Heart left ventricle (tissue), 16 donors: ENCODE measurements at regions not wholly inside any gene's neighbourhood (a gene's known extent, or its start where the extent isn't known, plus 50 kb on each side); places are given as distances from the start of the nearest gene placed in this dataset.

Experiments used
- ATAC-seq, 4 donors: fragments of 200-7000 bp; cut with Tn5 transposase; one replicate each; pipeline ENCODE4 v1.9.1; 2020 to 2022; ENCODE audit warnings: moderate library complexity in 4 of 4, mild to moderate bottlenecking in 3 of 4, moderate number of reproducible peaks in 1 of 4
- DNase-seq, 5 donors: peaks; one replicate each; pipeline ENCODE4 v3.0.0-alpha.2; 2020
- H3K27ac ChIP-seq, 12 donors: fragments of 200-600 bp; sonication (generic) in 4 of 12; one replicate each; pipeline versions ENCODE4 v1.5.0 to v1.8.0; 2016 to 2022; ENCODE audit warnings: mild to moderate bottlenecking in 2 of 12
- H3K27me3 ChIP-seq, 9 donors: fragments of 200-600 bp; sonication (generic) in 2 of 9; one replicate each; pipeline versions ENCODE4 v1.5.1 to v1.8.0; 2016 to 2022; ENCODE audit warnings: mild to moderate bottlenecking in 3 of 9
- H3K36me3 ChIP-seq, 9 donors: fragments of 200-600 bp; sonication (generic) in 2 of 9; one replicate each; pipeline versions ENCODE4 v1.5.0 to v1.8.0; 2018 to 2022; ENCODE audit warnings: mild to moderate bottlenecking in 2 of 9
- H3K4me1 ChIP-seq, 12 donors: fragments of 200-600 bp; sonication (generic) in 4 of 12; one replicate each; pipeline versions ENCODE4 v1.5.0 to v1.8.0; 2016 to 2022; ENCODE audit warnings: mild to moderate bottlenecking in 3 of 12
- H3K4me3 ChIP-seq, 12 donors: fragments of 200-600 bp; sonication (generic) in 4 of 12; one replicate each; pipeline versions ENCODE4 v1.5.0 to v1.8.0; 2017 to 2022; ENCODE audit warnings: mild to moderate bottlenecking in 9 of 12, moderate library complexity in 4 of 12
- H3K9me3 ChIP-seq, 12 donors: fragments of 200-600 bp; sonication (generic) in 4 of 12; one replicate each; pipeline versions ENCODE4 v1.5.0 to v1.8.0; 2016 to 2022; ENCODE audit warnings: mild to moderate bottlenecking in 1 of 12
- POLR2A ChIP-seq, 2 donors: fragments of 450-650 bp; IDR thresholded peaks; one replicate each; pipeline ENCODE4 v1.6.1; 2017; ENCODE audit warnings: antibody characterized with exemption in 2 of 2, mild to moderate bottlenecking in 2 of 2, moderate library complexity in 2 of 2
- WGBS, 4 donors: extraction: QIAGEN DNeasy Blood & Tissue Kit in 2 of 4; methylation state at CpG; one replicate each; pipeline versions ENCODE4 v1.1.5 to v1.1.7; 2013 to 2018; 5-methylcytosine and 5-hydroxymethylcytosine counted together
- intact Hi-C, 10 donors: fragments of 100-400 bp; cut with DNase I; formaldehyde crosslinking; loops; one replicate each; pipeline versions ENCODE4 v1.11.1 to v1.14.2; 2022
- TF ChIP-seq, protein P1 (sequence below), 12 donors: fragments of 200-600 bp; sonication (generic) in 4 of 12; IDR thresholded peaks; one replicate each; pipeline versions ENCODE4 v1.5.0 to v1.8.0; 2018 to 2022; ENCODE audit warnings: antibody characterized with exemption in 12 of 12, mild to moderate bottlenecking in 5 of 12
- donor health status: ischemic (EF 13 %, LVEDD 7.1; RV severe dilation, severe dysfunction).
- donor health status: healthy with polysubstance abuse.
- donor health status: DM: no; HTN: yes; CAD: no.
- donor health status: DM: no; HTN: no; CAD: no.
- donor health status: ischemic (EF 25% LVEDD 6.9; RV normal size, moderate dysfunction).
- donor health status: ischemic (EF 25% LVEDD 5.7; RV mildly dilated, moderate dysfunction).
- donor health status: healthy.
- donor health status: DM: yes; HTN: yes; CAD: no.
- donor health status: ischemic (EF 35%, LVEDD 5.7; RV mildly dilated, moderate dysfunction).
- donor health status: nonischemic (EF 11% LVEDD 7.7; RV severe dilation, severe dysfunction).
- donor health status: DM: yes; HTN: yes; CAD: no.
- donor health status: PGD.
- donor health status: ischemic (EF 29% LVEDD 5.4; RV normal size, mild dysfunction).
- donor health status: nonischemic (EF 23%, LVEDD 6.1; RV moderate dilation, normal function).

DNA sequence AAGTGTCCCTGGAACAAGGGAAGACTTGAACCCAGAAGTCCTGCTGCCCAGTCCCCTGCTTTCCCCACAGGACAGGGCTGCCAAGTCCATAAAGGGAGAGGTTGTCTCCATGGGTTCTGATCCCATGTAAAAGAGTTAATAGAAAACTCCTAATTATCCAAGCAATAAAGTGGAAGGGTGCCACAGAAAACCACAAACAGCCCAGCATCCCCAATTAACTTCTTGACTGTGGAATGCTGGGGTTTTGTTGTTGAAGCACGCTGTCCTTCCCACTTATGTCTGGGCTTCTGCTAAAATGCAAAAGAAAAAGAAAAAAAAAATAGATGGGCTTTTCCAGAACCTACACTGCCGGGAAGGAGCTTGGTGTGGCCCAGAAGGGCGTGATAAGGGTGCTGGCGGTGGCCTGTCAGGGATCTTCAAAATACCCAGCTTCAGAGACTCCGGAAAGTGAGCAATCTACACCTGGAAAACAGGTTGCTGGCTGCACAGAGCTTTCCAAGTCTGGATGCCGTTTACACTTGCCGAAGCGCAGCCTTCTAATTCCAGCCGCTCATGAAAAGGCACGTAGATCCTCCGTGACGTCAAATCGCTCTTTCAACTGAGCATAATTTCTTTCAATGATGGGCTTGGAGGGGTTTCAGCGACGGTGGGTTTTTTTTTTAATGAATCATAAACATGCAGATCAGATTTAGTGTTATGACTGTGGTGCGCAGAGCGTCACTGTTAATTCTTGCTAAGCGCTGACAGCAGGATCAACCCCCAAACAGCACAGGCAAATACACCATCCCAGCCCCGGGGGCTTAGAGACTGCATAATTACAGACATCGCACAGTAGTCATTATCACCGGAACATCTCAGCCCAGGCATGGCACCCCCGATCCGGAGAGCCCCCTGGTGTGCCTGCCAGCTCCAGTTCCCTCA, 197.6 kb downstream of the BCOR start:
- intact Hi-C loops: loop anchor here in 8 of 10 donors (5.0 to 10.0 kb wide), 10 partner anchors 65 to 265 kb away; partner anchors contain the start of gene BCOR (in 2 of the 8)
- Histone ChIP-seq H3K9me3 (no peaks in the 10 kb centered on the region), H3K4me1 (peaks cover 0 to 31% (median 7%) of the 10 kb centered on the region in 12 donors), H3K27me3 (peaks cover 0 to 24% (median 0%) of the 10 kb centered on the region in 9 donors), H3K27ac (no peak overlapping the region), H3K36me3 (no peaks in the 10 kb centered on the region), H3K4me3 (no peak overlapping the region)
- TF ChIP-seq, protein P1, sequence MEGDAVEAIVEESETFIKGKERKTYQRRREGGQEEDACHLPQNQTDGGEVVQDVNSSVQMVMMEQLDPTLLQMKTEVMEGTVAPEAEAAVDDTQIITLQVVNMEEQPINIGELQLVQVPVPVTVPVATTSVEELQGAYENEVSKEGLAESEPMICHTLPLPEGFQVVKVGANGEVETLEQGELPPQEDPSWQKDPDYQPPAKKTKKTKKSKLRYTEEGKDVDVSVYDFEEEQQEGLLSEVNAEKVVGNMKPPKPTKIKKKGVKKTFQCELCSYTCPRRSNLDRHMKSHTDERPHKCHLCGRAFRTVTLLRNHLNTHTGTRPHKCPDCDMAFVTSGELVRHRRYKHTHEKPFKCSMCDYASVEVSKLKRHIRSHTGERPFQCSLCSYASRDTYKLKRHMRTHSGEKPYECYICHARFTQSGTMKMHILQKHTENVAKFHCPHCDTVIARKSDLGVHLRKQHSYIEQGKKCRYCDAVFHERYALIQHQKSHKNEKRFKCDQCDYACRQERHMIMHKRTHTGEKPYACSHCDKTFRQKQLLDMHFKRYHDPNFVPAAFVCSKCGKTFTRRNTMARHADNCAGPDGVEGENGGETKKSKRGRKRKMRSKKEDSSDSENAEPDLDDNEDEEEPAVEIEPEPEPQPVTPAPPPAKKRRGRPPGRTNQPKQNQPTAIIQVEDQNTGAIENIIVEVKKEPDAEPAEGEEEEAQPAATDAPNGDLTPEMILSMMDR (IDR thresholded peaks at IDR 0.05): no peak
- no peak for TF ChIP-seq POLR2A (IDR thresholded peaks at IDR 0.05)
- DNase-seq (no peak), ATAC-seq (no peak)
- 72 to 84% (median 72%) methylated on average over 20 to 23 of the region's 23 CpGs for WGBS, 4 donors

DNA sequence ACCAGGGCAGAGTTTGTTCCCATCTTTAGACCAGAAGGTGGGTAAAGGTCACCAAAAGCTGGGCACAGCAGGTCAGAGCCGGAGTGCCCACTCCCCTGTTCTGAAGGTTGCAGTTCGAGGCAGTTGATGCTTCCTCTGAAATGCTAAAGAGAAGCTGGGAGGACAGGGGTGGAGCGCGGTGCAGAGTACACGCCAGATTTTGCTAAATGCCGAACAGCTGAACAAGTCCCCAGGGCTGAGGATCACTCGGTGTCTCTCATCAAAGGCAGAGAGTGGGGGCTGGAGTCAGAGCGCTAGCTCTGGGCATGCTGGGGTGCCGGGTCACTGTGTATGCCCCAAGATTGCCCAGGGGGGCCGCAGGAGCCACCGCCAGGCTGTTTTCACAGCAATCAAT, 197.0 kb downstream of the BCOR start:
- no peak overlapping the region for H3K4me3 ChIP-seq
- H3K27me3 ChIP-seq: peaks cover 0 to 26% (median 0%) of the 10 kb centered on the region in 9 donors
- DNase-seq (no peak), ATAC-seq (no peak)
- peaks cover 0 to 27% (median 6%) of the 10 kb centered on the region in 12 donors for H3K4me1 ChIP-seq
- intact Hi-C loops: loop anchor here in 4 of 10 donors (10.0 kb wide), 5 partner anchors 86 to 204 kb away; partner anchors contain the start of gene BCOR (in 1 of the 4)
- no peaks in the 10 kb centered on the region for H3K9me3 ChIP-seq
- WGBS, 4 donors: 53 to 64% (median 59%) methylated on average over 10 to 11 of the region's 11 CpGs
- TF ChIP-seq, protein P1 (IDR thresholded peaks at IDR 0.05): no peak
- TF ChIP-seq POLR2A (IDR thresholded peaks at IDR 0.05): no peak
- H3K27ac ChIP-seq: no peak overlapping the region
- H3K36me3 ChIP-seq: no peaks in the 10 kb centered on the region

DNA sequence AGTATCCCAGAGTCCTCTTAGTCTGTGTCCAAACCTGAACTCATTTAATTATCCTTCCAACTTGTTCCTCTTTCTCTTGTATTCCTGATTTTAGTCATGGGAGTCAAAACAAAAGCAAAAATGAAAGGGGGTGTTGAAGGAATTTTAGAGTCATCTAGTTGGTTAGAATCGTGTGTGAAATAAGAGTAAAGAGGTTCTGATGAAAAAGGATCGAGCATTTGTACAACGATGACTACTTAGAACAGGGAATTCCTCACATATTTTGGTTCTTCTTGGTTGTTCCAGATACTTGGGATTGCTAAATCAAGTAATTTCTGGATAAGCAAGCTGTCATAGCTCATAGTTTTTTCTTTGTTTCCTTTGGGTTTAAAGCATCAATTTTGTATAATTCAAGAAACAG, 194.4 kb downstream of the BCOR start:
- H3K9me3 ChIP-seq: no peaks in the 10 kb centered on the region
- H3K27ac ChIP-seq: no peak overlapping the region
- peaks cover 0 to 25% (median 3%) of the 10 kb centered on the region in 12 donors for H3K4me1 ChIP-seq
- ATAC-seq: no peak
- peaks cover 0 to 26% (median 0%) of the 10 kb centered on the region in 9 donors for H3K27me3 ChIP-seq
- intact Hi-C loops: loop anchor here in 4 of 10 donors (10.0 kb wide), 5 partner anchors 89 to 201 kb away; partner anchors contain the start of gene BCOR (in 1 of the 4)
- TF ChIP-seq, protein P1 (IDR thresholded peaks at IDR 0.05): no peak
- TF ChIP-seq POLR2A (IDR thresholded peaks at IDR 0.05): no peak
- WGBS, 4 donors: 60 to 79% (median 76%) methylated on average over 3 of the region's 3 CpGs
- no peaks in the 10 kb centered on the region for H3K36me3 ChIP-seq
- DNase-seq: no peak
- no peak overlapping the region for H3K4me3 ChIP-seq

DNA sequence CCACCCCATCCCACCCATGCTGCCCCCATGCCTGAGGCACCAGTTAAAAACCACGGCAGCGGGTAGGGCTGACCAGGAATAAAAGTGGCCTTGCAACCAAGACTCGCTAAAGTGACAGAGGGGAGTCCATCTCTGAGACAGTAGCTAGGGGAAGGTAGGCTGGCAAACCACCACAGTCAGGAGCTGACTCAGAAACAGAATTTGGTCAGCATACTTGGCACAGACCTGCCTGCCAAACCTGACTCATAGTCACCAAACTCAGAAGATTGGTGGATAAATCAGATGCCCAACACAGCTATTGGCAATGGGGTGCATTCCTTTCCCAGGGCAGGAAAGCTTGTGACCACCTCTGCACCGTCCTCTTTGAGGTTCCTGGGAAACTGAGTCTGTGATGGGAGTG, 193.8 kb downstream of the BCOR start:
- ATAC-seq: no peak
- peaks cover 0 to 29% (median 3%) of the 10 kb centered on the region in 12 donors for H3K4me1 ChIP-seq
- H3K9me3 ChIP-seq: no peaks in the 10 kb centered on the region
- intact Hi-C loops: loop anchor here in 4 of 10 donors (10.0 kb wide), 5 partner anchors 89 to 201 kb away; partner anchors contain the start of gene BCOR (in 1 of the 4)
- H3K27ac ChIP-seq: no peak overlapping the region
- H3K36me3 ChIP-seq: no peaks in the 10 kb centered on the region
- TF ChIP-seq, protein P1 (IDR thresholded peaks at IDR 0.05): no peak
- no peak for DNase-seq
- peaks cover 0 to 26% (median 0%) of the 10 kb centered on the region in 9 donors for H3K27me3 ChIP-seq
- no peak overlapping the region for H3K4me3 ChIP-seq
- whole genome bisulfite sequencing, 4 donors: 86 to 100% (median 95%) methylated on average over 4 of the region's 4 CpGs
